ENCODE measurements at regions not wholly inside any gene's neighbourhood (a gene's known extent, or its start where the extent isn't known, plus 50 kb on each side); places are given as distances from the start of the nearest gene placed in this dataset.

GRCh38 chr1:90104941-90105538 is 110.1 kb downstream of the ZNF326 start:
- no peak for FAIRE-seq

GRCh38 chr1:90100566-90100965 is 105.7 kb downstream of the ZNF326 start:
- FAIRE-seq (no peak), DNase-seq (ENCODE audit: insufficient read length, low spot score) (no peak)

More at GRCh38 chr1:90104941-90105538, 110.1 kb downstream of the ZNF326 start:
- DNase-seq (ENCODE audit: insufficient read length, low spot score): no peak

- FAIRE-seq: no peak
Observed at GRCh38 chr1:90092441-90092840, 97.5 kb downstream of the ZNF326 start.

More at GRCh38 chr1:90092441-90092840, 97.5 kb downstream of the ZNF326 start:
- no peak for DNase-seq (ENCODE audit: insufficient read length, low spot score)
